SKM-1 treated with dmso at 0.1 percent for 144 hours (cell line): ENCODE measurements at regions not wholly inside any gene's neighbourhood (a gene's known extent, or its start where the extent isn't known, plus 50 kb on each side); places are given as distances from the start of the nearest gene placed in this dataset.

Source experiments
- DNase-seq: peaks from one replicate; lab custom pipeline; 2025; ENCODE audit not compliant: unreplicated experiment; lab: John Stamatoyannopoulos, UW

- no peak for DNase-seq
Observed at GRCh38 chrX:5117816-5118215, 1110.9 kb downstream of the NLGN4X start.

GRCh38 chrX:5113128-5113527 lies 1115.5 kb downstream of the NLGN4X start:
- DNase-seq: peak; percentile 0

DNA sequence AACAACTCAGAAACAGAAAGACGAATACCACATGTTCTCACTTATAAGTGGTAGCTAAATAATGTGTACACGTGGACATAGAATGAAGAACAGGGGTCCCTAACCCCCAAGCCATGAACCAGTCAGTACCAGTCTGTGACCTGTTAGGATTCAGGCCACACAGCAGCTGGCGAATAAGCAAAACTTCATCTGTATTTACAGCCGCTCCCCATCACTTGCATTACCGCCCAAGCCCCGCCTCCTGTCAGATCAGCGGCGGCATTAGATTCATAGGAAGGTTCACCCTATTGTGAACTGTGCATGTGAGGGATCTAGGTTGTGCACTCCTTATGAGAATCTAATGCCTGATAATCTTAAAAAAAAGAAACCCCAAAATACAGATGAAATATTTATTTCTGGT lies 1128.7 kb downstream of the NLGN4X start:
- no peak for DNase-seq

DNA sequence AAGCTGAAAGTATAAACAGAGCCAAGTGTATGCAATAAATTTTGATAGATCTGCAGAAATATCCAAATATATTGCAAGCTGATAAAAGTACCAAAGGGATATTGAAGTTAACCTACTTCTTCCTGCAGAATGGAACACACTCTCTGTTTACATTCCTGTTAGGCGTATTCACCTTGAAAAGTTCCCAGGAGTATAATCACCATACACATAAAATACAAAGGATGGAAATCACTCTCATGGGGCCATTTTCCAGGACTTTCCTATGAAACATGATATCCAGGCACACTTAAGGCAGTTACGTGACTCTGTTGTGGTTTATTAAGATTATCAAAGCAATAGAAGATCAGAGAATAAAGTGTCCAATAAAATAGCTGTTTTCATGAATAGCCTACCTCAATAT lies 1142.3 kb downstream of the NLGN4X start:
- DNase-seq: no peak

- DNase-seq: no peak
Observed at GRCh38 chrX:5084279-5084678, 1144.4 kb downstream of the NLGN4X start.

GRCh38 chrX:5082705-5083104 lies 1146.0 kb downstream of the NLGN4X start:
- DNase-seq: no peak

- DNase-seq: no peak
Observed at GRCh38 chrX:5080791-5081190, 1147.9 kb downstream of the NLGN4X start.

DNA sequence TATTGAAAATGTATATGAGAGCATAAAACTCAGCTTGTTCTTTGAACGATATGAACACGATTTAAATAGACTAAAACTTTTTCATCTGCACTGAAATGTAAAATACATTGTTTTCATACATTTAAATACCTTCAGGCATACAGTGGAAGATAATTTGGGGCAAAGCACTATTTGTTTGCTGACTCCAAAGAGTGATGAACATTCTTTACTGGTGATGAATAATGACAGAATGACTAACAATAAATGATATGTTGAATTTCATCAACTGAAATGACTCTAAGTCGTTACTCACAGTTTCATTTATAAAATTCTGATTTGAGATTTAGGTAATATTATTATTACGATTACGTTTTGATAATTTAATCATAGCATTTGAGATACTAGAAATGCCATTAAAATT lies 1160.1 kb downstream of the NLGN4X start:
- DNase-seq: no peak

- no peak for DNase-seq
Observed at GRCh38 chrX:5057786-5058185, 1170.9 kb downstream of the NLGN4X start.

DNA sequence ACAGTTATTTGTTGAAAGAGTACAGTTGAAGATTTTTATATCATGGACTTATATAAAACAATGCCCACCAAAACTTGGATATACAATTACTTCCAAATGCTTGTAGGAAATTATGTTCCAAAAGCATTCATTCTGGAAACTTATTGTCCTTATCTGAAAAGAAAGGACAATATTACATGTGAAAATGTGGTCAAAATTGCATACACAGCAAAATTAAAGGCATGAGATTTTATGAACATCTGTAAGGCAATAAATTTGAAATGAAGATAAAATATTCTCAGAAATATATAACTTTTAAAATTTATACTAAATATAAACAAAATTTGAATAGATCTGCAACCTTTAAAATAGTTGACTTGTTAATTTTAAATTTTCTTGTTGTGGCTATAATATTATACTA lies 1173.8 kb downstream of the NLGN4X start:
- no peak for DNase-seq

DNA sequence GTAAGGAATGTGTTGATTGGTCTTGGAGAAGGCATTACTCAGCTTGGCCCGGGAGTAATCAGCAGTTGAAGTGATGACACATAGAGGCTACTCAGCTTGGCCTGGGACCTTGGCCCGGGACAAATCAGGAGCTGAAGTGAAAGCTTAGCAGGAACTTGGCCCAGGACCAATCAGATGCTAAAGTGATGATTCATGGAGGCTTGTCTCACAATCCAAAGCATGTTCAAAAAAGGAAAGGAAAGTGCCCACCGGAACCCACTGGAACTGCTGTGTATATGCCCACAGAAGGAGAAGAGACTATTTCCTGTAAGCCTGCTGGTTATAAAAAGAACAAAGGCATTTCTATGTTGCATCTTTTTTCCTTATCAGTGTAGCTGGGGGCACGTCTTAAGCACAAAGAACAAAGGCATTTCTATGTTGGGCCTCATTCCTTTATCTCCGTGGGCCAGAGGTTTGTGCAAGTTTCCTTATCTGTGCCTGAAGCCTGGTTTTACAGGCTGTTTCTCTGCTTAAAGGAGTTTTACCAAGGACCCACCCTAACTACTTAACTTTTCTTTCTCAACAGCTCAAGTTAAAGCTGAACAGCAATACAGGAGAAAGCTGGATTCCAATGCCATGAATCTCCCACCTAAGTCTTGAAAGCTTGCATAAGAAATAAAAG lies 1176.7 kb downstream of the NLGN4X start:
- no peak for DNase-seq

- no peak for DNase-seq
Observed at GRCh38 chrX:5042563-5042962, 1186.1 kb downstream of the NLGN4X start.

GRCh38 chrX:5031792-5032191 lies 1196.9 kb downstream of the NLGN4X start:
- no peak for DNase-seq

- DNase-seq: no peak
Observed at GRCh38 chrX:5015451-5015850, 1213.2 kb downstream of the NLGN4X start.

DNA sequence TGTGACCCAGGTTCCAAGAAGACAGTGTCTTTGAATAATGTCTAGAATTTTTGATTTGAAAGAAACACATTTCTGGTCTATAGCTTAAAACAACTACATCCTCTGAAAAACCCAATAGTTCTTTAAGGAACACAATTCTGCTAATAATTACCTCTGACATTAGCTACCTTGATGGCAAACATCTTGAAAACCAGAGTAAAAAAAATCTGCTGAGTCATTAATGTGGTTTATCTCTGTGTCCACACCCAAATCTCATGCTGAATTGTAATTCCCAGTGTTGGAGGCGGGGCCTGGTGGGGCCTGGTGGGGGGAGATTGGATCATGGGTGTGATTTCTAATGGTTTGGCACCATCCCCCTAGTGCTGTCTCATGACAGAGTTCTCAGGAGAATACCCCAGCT lies 1233.8 kb downstream of the NLGN4X start:
- no peak for DNase-seq

GRCh38 chrX:4978613-4979012 lies 1250.1 kb downstream of the NLGN4X start:
- no peak for DNase-seq

- no peak for DNase-seq
Observed at GRCh38 chrX:4971646-4972045, 1257.0 kb downstream of the NLGN4X start.

DNA sequence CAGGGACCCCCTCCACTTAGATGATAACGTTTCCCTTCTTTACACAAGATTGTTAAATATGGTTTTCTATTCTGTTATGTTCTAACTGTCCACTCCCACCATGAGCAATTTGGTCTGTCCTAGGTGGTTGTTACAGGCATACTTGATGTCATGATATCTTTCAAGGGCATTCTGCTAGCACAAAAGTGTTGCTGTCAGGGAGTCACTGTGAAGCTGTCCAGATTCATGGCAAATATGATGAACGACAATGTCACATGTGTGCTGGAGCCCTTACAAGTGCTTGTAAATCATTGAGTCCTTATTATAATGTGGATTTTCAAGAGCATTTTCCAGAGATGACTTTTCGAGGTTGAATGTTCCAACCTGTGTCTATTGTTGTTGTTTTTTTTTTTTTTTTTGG lies 1250.7 kb upstream of the PRKX start:
- DNase-seq: no peak

DNA sequence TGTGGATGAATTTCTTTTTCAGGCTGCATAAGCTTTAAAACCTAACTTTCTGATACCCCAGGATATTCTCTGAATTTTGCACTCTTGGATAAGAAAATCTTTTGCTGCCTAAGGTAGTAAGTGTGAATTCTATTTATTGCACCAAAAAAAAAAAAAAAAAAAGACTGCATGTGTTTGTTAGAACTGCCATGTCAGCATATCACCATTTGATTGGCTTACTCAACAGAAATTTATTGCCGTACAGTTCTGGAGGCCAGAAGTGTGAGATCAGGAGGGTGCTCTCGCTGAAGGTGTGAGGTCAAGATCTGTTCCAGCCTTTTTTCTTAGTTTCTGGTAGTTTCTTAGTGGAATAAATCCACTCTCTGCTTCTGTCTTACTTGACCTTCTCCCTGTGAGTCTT lies 1250.0 kb upstream of the PRKX start:
- no peak for DNase-seq

GRCh38 chrX:4944767-4945166 lies 1231.3 kb upstream of the PRKX start:
- no peak for DNase-seq

GRCh38 chrX:4936315-4936714 lies 1222.9 kb upstream of the PRKX start:
- no peak for DNase-seq

DNA sequence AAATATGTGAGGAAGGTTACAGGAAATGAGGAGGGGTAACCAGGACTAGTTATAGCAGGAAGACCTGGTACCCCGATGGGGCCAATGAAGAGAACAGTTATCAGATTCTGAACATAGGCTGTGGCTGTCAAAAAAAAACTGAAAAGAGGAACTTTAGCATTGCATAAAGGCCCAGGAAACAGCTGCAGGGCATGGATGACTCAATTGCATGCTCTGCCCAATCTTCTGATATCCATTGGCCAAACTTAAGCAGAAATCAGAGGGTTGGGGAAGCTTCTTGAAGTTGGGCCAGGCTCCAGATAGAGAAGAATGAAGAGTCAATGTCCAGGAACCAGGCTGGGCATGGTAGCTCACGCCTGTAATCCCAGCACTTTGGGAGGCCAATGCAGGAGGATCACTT lies 1222.4 kb upstream of the PRKX start:
- DNase-seq: peak; percentile 83

DNA sequence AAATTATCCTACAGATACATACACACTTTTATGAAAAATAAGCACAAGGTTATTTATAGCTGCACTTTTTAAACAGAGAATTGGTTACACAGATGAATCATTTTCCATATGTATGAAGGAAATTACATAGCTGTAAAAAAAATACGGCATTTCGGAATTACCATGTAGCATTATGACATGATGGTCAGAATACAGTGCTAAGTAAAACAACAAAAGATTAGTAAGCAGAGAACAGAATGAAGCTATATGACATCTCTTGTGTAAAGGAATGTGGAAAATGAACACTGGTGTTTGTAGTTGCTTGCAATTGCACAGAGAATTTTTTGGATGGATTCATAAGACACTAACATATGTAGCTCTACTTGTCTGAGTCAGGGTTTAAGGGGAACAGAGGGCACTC lies 1222.0 kb upstream of the PRKX start:
- no peak for DNase-seq

DNA sequence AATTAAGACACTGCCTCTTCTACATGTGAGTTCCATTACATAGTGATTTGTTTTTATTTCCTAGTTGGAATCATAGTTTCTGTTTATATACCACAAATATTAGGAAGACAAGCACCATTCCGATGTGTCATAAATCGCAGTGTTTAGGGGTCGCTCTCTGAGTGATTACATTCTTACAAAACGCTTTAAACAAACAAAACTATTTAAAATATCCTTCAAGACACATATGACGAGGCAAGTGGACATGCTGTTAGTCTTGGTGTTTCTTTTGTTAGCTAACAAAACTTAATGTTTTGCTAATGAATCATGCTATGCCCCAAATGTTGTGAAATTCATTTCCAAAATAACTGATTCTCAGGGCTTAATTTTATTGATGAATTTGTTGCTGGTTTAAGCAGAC lies 1219.3 kb upstream of the PRKX start:
- no peak for DNase-seq
